Spleen (tissue), 7 donors: ENCODE measurements at regions not wholly inside any gene's neighbourhood (a gene's known extent, or its start where the extent isn't known, plus 50 kb on each side); places are given as distances from the start of the nearest gene placed in this dataset.

Experiments
- POLR2A ChIP-seq, 3 donors: fragments of 450-650 bp; IDR thresholded peaks; one replicate each; pipeline ENCODE4 v1.5.1; 2017; ENCODE audit warnings: antibody characterized with exemption in 3 of 3, mild to moderate bottlenecking in 1 of 3
- POLR2AphosphoS5 ChIP-seq, 3 donors: sonication (generic); formaldehyde crosslinking; IDR thresholded peaks; one replicate each; pipeline ENCODE4 v1.5.1; 2017; ENCODE audit warnings: antibody characterized with exemption in 3 of 3
- TF ChIP-seq, protein P1 (sequence below), 11 experiments: fragments of 200-600 bp in 7 of 11; fragments of 450-650 bp in 4 of 11; sonication (generic) in 4 of 11; IDR thresholded peaks in 8 of 11; conservative IDR thresholded peaks in 3 of 11; 1 replicate in 7 of 11; 2 replicates in 4 of 11; pipeline versions ENCODE4 v1.4.0 to v1.8.0; 2016 to 2021; ENCODE audit warnings: antibody characterized with exemption in 11 of 11, inconsistent platforms in 4 of 11, mild to moderate bottlenecking in 1 of 11
- donor health status: DM: no; HTN: no; CAD: no; lungs with moderate emphysema.
- donor health status: DM: no; HTN: no; CAD: no.
- donor health status: DM: no; HTN: no; CAD: no.

DNA sequence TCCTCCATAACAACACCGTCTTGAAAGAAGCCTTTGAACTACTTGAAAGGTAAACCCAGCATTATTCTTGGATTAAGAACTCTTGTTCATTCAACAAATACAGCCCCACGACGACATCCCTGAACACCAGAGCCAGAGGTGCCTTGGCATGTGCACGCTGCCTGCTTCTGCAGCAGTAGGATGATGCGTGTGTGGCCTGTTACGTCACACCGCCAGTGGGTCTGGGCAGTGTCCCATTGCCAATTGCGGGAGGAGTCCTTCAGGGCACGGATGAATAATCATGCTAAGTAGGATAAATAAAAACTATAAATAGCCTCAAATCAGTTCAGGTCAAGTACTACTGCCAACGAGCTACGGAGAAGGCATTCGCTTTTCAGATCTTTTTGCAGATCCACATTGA is 380.5 kb downstream of the SHANK2 start:
- TF ChIP-seq POLR2AphosphoS5 (IDR thresholded peaks at IDR 0.05) (no peak), POLR2A (IDR thresholded peaks at IDR 0.05) (no peak)
- TF ChIP-seq, protein P1, sequence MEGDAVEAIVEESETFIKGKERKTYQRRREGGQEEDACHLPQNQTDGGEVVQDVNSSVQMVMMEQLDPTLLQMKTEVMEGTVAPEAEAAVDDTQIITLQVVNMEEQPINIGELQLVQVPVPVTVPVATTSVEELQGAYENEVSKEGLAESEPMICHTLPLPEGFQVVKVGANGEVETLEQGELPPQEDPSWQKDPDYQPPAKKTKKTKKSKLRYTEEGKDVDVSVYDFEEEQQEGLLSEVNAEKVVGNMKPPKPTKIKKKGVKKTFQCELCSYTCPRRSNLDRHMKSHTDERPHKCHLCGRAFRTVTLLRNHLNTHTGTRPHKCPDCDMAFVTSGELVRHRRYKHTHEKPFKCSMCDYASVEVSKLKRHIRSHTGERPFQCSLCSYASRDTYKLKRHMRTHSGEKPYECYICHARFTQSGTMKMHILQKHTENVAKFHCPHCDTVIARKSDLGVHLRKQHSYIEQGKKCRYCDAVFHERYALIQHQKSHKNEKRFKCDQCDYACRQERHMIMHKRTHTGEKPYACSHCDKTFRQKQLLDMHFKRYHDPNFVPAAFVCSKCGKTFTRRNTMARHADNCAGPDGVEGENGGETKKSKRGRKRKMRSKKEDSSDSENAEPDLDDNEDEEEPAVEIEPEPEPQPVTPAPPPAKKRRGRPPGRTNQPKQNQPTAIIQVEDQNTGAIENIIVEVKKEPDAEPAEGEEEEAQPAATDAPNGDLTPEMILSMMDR (IDR thresholded peaks at IDR 0.05 in 8 of 11, conservative IDR thresholded peaks at IDR 0.05 in 3 of 11) = no peak
